BLaER1 (cell line): ENCODE measurements at regions not wholly inside any gene's neighbourhood (a gene's known extent, or its start where the extent isn't known, plus 50 kb on each side); places are given as distances from the start of the nearest gene placed in this dataset.
"Not testable (repeated sequence)": the region's sequence is repeated elsewhere in the genome, so short reads cannot be mapped to it uniquely, and the experiment has no call there.

Experiments
- H3K27ac ChIP-seq: shearing (Covaris generic); formaldehyde crosslinking; 2 replicates; pipeline ENCODE4 v1.8.1; 2022
- H3K27me3 ChIP-seq: shearing (Covaris generic); formaldehyde crosslinking; 2 replicates; pipeline ENCODE4 v1.8.1; 2022
- H3K36me3 ChIP-seq: shearing (Covaris generic); formaldehyde crosslinking; 2 replicates; pipeline ENCODE4 v1.8.1; 2022
- H3K4me1 ChIP-seq: shearing (Covaris generic); formaldehyde crosslinking; 2 replicates; pipeline ENCODE4 v1.8.1; 2022
- H3K4me2 ChIP-seq: shearing (Covaris generic); formaldehyde crosslinking; 2 replicates; pipeline ENCODE4 v1.8.1; 2022
- H3K4me3 ChIP-seq: shearing (Covaris generic); formaldehyde crosslinking; 2 replicates; pipeline ENCODE4 v1.8.1; 2022
- H3K9ac ChIP-seq: shearing (Covaris generic); formaldehyde crosslinking; 2 replicates; pipeline ENCODE4 v1.8.1; 2022
- H3K9me3 ChIP-seq: shearing (Covaris generic); formaldehyde crosslinking; 2 replicates; pipeline ENCODE4 v1.8.1; 2022
- H4K20me1 ChIP-seq: shearing (Covaris generic); formaldehyde crosslinking; 2 replicates; pipeline ENCODE4 v1.8.1; 2022
- Cebpa-rat ChIP-seq: shearing (Covaris generic); IDR thresholded peaks from 2 replicates; pipeline ENCODE4 v1.8.1; 2022

GRCh38 chr4:179678093-179678814 lies 2236.0 kb upstream of the AGA start:
- no peak overlapping the region for H3K27ac ChIP-seq
- H3K4me3 ChIP-seq: no peak overlapping the region
- no peak overlapping the region for H3K9ac ChIP-seq
- H3K9me3 ChIP-seq: peaks cover 8% of the 10 kb centered on the region; the same call in 1 of the 2 replicates
- H3K4me2 ChIP-seq: no peak overlapping the region
- TF ChIP-seq Cebpa-rat: no peak
- H3K36me3 ChIP-seq: no peaks in the 10 kb centered on the region
- H4K20me1 ChIP-seq: no peaks in the 10 kb centered on the region
- H3K4me1 ChIP-seq: no peaks in the 10 kb centered on the region
- H3K27me3 ChIP-seq: no peaks in the 10 kb centered on the region

GRCh38 chr4:179683661-179684060 lies 2241.4 kb upstream of the AGA start:
- H3K4me3 ChIP-seq, H4K20me1 ChIP-seq, H3K27me3 ChIP-seq, H3K4me2 ChIP-seq, H3K27ac ChIP-seq, H3K9ac ChIP-seq, H3K36me3 ChIP-seq, H3K9me3 ChIP-seq, H3K4me1 ChIP-seq: not testable (repeated sequence)

- H4K20me1 ChIP-seq: no peaks in the 10 kb centered on the region
- H3K9ac ChIP-seq: no peak overlapping the region
- no peak for TF ChIP-seq Cebpa-rat
- H3K4me3 ChIP-seq: no peak overlapping the region
- H3K4me2 ChIP-seq: no peak overlapping the region
- no peaks in the 10 kb centered on the region for H3K9me3 ChIP-seq
- no peaks in the 10 kb centered on the region for H3K36me3 ChIP-seq
- H3K4me1 ChIP-seq: no peaks in the 10 kb centered on the region
- no peak overlapping the region for H3K27ac ChIP-seq
- no peaks in the 10 kb centered on the region for H3K27me3 ChIP-seq
Measured at GRCh38 chr4:179692222-179692621, 2250.0 kb upstream of the AGA start.

- Histone ChIP-seq H4K20me1 (no peaks in the 10 kb centered on the region), H3K4me3 (no peak overlapping the region), H3K4me2 (no peak overlapping the region), H3K9ac (no peak overlapping the region), H3K9me3 (no peaks in the 10 kb centered on the region), H3K27ac (no peak overlapping the region), H3K4me1 (no peaks in the 10 kb centered on the region), H3K36me3 (no peaks in the 10 kb centered on the region), H3K27me3 (no peaks in the 10 kb centered on the region)
- TF ChIP-seq Cebpa-rat: no peak
Measured at GRCh38 chr4:179695175-179695574, 2252.9 kb upstream of the AGA start.

GRCh38 chr4:179698321-179698720 lies 2256.1 kb upstream of the AGA start:
- Histone ChIP-seq H3K4me2 (no peak overlapping the region), H3K4me3 (no peak overlapping the region), H3K27me3 (no peaks in the 10 kb centered on the region), H4K20me1 (no peaks in the 10 kb centered on the region), H3K36me3 (no peaks in the 10 kb centered on the region), H3K9me3 (no peaks in the 10 kb centered on the region), H3K27ac (no peak overlapping the region), H3K9ac (no peak overlapping the region), H3K4me1 (no peaks in the 10 kb centered on the region)
- TF ChIP-seq Cebpa-rat: no peak

- Histone ChIP-seq H3K36me3 (no peaks in the 10 kb centered on the region), H3K4me3 (no peak overlapping the region), H3K27ac (no peak overlapping the region), H3K4me2 (no peak overlapping the region), H4K20me1 (no peaks in the 10 kb centered on the region), H3K27me3 (no peaks in the 10 kb centered on the region), H3K9ac (no peak overlapping the region), H3K9me3 (no peaks in the 10 kb centered on the region), H3K4me1 (peaks cover 14% of the 10 kb centered on the region)
- no peak for TF ChIP-seq Cebpa-rat
Measured at GRCh38 chr4:179709961-179710624, 2267.9 kb upstream of the AGA start.

- Histone ChIP-seq H3K4me2 (no peak overlapping the region), H3K4me1 (peaks cover 6% of the 10 kb centered on the region), H3K4me3 (no peak overlapping the region), H3K9me3 (no peaks in the 10 kb centered on the region; the same call in 1 of the 2 replicates), H3K27me3 (no peaks in the 10 kb centered on the region), H3K27ac (no peak overlapping the region), H3K9ac (no peak overlapping the region), H4K20me1 (no peaks in the 10 kb centered on the region), H3K36me3 (no peaks in the 10 kb centered on the region)
- TF ChIP-seq Cebpa-rat: no peak
Measured at GRCh38 chr4:179719766-179720450, 2277.7 kb upstream of the AGA start.

- H3K9me3 ChIP-seq, H3K4me3 ChIP-seq, H4K20me1 ChIP-seq, H3K4me2 ChIP-seq, H3K27me3 ChIP-seq, H3K27ac ChIP-seq, H3K4me1 ChIP-seq, H3K36me3 ChIP-seq, H3K9ac ChIP-seq: not testable (repeated sequence)
Measured at GRCh38 chr4:179726491-179726890, 2284.3 kb upstream of the AGA start.

GRCh38 chr4:179728305-179728704 lies 2286.1 kb upstream of the AGA start:
- H3K27me3 ChIP-seq: no peaks in the 10 kb centered on the region
- TF ChIP-seq Cebpa-rat: no peak
- H3K4me3 ChIP-seq: no peak overlapping the region
- H3K4me2 ChIP-seq: no peak overlapping the region
- H3K9me3 ChIP-seq: no peaks in the 10 kb centered on the region
- H4K20me1 ChIP-seq: no peaks in the 10 kb centered on the region
- no peak overlapping the region for H3K9ac ChIP-seq
- no peaks in the 10 kb centered on the region for H3K36me3 ChIP-seq
- H3K27ac ChIP-seq: no peak overlapping the region
- H3K4me1 ChIP-seq: no peaks in the 10 kb centered on the region

- not testable (repeated sequence) for H3K4me3 ChIP-seq, H3K4me1 ChIP-seq, H4K20me1 ChIP-seq, H3K4me2 ChIP-seq, H3K9me3 ChIP-seq, H3K9ac ChIP-seq, H3K27ac ChIP-seq, H3K27me3 ChIP-seq, H3K36me3 ChIP-seq
Measured at GRCh38 chr4:179736820-179737219, 2294.6 kb upstream of the AGA start.
